ENCODE measurements at regions not wholly inside any gene's neighbourhood (a gene's known extent, or its start where the extent isn't known, plus 50 kb on each side); places are given as distances from the start of the nearest gene placed in this dataset.
"Not testable (repeated sequence)": the region's sequence is repeated elsewhere in the genome, so short reads cannot be mapped to it uniquely, and the experiment has no call there.

DNA sequence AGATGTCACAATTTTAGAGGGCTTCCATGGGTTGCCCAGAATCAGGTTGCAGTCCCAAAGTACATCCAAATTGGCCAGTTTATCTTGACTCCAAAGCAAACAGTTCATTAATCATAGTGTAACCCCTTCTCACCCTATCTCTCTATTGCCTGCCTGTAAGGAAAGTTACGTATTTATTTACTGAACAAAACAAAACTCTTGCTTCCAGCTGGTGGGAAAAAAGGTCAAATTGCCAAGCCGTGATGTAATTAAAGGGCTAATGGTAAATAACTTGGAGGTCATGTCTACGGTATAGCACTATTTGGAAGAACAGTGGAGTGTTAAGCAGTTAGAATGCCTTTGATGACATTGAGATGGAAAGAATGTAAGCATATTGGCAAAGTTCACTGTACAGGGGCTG, 214.0 kb downstream of the DLEU7 start:
- DNase-seq: no peak

DNA sequence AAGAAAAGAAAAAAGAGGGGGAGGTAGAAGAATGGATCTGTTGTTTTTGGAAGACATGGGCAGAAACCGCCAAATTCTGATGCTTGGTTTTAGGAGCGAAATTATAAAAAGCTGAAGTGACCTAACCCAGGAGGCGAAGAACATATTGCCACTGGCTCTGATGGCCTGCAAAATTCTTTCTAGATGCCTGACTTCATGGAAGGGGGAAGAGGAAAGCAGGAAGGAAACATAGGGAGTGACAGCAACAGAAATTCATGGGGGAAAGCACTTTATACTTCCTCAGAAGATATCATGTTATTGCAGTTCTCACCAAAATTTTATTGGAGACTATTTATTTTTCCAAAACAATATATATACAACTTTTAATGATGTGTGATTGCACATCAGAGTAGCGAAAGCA, 213.5 kb downstream of the DLEU7 start:
- DNase-seq: no peak

DNA sequence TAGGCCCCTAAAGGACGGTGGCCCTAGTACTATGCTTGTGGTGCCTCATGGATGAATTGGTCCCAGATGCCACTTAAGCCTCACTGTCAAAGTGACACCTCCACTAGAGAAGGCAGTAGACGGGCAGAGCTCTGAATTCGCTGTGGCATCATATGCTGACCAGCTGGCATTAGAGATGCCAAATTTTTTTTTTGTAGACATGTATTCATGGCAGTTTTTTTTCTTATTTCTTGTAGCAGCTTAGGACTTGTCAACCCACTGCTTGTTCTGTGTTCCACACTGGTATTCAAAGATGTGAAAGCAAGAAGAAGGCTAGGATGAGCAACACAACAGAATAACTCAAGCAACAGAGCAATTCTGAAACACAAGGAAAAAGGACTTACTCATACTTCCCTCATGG, 212.5 kb downstream of the DLEU7 start:
- no peak for DNase-seq

DNA sequence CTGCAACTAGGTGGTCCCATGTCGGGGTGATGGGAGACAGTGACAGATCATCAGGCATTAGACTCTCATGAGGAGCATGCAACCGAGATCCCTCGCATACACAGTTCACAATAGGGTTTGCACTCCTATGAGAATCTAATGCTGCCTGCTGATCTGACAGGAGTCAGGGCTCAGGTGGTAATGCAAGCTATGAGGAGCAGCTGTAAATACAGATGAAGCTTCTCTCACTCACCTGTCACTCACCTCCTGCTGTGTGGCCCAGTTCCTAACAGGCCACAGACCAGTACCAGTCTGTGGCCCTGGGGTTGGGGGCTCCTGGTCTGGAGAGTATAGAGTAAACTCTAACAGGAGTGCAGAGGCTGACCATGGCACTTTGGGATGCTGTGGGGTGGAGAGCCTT, 209.2 kb downstream of the DLEU7 start:
- no peak for DNase-seq

DNA sequence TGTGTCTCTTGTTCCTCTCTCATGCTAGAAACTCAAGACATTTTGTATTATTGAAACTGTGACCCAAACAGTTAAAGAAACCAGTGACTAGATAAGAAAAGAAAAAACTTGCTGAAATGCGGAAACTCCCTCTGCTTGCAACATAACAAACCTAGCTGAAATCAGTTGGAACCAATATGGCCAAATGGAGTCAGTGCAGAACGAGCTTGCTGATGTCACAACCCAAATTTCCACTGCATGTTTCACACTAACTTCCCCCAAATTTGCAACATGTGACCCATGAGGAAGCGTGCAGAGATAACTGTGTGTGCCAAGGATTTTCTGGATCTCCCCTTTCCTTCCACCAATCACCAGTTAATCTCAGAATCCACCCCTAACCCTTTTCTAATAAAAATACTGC, 208.0 kb downstream of the DLEU7 start:
- DNase-seq: peak in 10 of 56 donors; percentile 1 to 23 (median 7)

DNA sequence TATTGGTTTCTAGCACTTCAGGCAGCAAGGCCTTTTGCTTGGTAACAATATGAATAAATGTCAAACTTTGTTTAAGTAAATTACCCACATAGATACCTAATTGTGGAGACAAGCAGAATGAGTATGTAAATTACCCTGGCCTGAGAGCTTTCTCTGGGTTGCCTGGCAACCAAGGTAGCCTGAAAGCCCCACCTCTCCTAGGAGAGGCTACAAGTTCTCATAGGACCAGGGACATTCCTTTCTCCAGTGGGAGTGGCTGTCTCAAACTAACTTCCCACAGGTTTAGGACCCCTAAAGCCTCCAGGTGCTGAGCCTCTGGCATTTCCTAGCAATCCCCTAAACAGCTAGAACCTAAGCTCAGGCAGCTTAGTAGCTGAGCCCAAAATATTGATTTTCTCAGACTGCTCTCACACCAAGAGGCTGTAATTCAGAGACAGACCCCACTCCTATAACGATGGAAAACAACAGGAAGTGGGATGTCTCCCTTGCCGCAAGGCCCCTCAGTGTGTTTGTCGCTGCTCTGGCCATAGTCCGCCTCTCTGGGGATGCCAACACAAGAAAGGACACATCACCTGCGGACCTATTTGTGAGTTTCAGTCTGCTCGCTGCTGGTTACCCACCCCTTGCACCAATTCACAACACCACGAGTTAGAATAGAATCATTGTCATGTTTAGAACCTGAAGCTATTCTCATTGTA, 207.3 kb downstream of the DLEU7 start:
- DNase-seq: no peak

DNA sequence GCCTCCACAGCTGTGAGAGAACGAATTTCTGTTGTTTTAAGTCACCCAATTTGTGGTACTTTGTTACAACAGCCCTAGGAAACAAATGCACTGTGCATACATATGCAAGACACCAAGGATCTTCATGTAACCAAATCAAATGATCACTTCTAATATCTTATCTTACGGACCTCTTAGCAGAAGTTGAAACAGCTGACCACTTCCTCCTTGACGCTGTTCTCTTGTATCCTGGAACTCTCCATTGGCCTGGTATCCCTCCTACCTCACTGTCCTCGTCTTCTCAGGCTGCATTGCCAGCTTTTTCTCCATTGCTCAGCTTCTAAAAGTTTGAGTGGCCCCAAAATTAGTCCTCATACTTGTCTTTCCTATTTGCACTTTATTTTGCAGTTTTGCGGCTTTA, 200.4 kb downstream of the DLEU7 start:
- no peak for DNase-seq

DNA sequence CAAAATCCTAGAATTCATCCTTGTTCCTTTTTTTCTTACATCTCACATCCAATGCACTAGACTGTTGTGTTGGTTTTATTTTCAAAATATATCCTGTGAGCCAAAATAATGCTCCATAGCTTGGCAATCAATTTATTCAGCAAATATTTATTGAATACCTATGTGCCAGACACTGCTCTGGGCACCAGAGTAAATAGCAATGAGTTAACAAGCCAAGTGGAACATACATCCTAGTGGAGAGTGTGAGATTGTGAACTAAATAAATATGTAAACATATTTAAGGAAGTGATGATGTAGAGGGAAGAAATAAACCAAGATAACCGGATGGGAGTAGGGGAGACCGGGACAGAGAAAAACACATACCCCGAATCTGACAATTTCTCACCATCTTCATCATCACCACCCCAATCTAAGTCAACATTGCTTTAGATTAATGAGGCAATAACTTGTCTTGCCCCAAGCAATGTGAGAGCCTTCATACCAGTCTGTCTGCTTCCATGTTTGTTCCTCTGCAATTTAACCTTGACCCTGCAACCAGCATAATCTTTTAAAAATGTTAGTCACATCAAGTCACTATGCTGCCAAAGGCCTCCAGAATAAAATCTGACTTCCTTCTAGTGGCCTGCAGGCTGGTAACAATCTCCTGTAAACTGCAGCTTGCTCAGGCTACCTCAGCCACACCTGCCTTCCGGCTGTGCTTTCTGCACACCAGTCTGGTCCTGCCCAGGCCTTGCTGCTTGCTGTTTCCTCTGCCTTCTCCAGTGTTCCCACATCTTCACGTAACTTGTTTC, 199.2 kb downstream of the DLEU7 start:
- no peak for DNase-seq

DNA sequence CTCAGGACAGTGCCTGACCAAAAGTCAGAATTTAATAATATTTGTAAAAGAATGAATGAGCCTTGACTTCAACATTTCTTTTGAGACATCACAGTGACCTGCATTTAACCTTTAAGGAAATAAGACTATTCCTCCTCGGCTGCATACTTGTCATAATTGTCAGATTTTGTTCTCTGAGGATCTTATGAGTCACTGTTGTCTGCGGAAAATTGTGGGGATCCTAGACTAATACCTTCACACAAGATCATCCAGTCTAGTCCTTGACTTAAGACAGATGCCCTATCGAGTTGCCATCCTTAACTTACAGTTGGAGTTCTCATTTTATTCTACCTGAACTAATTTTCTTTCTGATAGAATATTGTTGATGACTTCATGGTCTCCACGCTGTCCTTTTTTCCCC, 198.4 kb downstream of the DLEU7 start:
- no peak for DNase-seq

DNA sequence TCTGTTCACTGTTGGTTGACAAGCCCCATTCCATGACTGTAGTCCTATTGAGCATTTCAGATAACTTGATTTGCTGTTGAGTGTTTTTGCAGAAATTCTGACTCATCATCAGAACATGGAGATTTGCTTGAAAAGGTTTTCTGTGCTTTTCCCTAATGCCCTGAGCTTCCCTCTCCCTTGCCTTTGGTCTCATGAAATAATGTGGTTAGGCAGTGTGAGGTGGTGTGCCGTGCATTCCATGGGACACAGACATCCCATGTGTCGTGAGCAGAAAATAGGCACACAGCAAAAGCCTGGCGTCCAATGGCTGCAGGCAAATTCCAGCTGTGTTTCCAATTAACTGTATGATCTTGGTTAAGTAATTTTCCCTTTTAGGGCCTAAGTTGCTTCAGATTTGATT, 197.4 kb downstream of the DLEU7 start:
- no peak for DNase-seq

DNA sequence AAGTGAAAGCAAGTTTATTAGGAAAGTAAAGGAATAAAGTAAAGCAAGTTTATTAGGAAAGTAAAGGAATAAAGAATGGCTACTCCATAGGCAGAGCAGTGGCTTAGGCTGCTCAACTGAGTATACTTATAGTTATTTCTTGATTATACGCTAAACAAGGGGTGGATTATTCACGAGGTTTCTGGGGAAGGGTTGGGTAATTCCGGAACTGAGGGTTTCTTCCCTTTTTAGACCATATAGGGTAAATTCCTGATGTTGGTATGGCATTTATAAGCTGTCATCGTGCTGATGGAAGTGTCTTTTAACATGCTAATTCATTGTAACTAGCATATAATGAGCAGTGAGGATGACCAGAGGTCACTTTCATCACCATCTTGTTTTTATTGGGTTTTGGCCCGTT, 194.3 kb downstream of the DLEU7 start:
- DNase-seq: no peak

DNA sequence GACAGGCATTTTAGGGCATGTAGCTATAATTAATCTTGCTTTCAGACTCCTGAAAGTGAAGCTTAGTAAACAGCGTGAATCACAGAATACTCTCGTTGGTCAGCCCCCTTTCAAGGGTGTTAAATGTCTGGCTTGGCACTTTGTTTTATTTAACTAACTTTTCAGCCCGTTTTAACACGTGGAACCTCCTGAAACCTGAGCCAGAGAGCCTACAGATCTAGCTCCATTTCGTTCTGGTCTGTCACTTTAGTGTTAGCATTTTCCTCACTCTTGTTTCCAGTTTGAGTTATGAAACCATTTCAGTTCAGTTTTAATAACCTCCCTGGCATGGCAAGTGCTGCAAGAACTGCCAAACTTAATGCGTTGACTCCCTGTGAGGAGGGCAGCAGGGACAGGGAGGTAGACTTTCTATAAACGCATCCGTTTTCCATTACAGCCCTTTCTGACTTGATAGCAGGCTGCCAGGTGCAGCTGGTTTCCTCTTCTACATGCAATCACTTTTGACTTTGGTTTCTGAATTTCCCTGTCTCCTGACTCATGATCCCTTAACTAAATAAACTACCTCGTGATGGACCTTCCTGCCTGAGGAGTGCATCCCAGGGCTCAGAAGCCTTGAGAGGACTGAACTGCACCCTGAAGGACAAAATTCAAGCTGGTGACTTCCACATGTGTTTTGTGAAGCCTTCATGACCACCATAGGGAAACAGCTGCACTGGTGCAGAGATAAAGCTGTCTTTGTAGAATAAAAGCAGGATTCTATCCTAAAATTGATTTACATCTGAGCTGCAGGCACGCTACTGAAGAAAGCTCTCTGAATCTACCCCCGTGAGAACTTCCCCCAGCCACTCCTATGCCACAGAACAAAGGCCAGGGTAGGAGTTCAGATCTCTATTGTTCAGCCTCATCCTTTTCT, 192.6 kb downstream of the DLEU7 start:
- DNase-seq: no peak

DNA sequence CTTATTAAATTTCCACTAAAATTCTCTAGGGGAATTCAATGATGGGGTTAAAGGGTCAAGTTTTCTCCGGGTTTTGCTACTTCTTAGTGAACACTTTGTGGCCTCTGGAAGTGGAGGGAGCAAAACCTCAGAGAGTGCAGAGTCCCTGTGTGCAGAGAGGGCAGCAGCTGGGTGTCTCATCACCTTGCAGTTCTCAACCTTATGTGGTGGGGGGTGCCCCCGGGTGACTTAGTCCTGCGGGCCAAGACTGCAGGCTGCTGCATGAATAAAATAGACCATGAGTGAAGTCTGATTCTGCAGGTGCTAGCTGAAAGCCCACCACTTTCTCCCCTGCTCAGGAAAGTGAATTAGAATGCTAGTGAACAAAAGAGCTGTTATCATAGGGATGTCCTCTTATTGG, 191.6 kb downstream of the DLEU7 start:
- no peak for DNase-seq

DNA sequence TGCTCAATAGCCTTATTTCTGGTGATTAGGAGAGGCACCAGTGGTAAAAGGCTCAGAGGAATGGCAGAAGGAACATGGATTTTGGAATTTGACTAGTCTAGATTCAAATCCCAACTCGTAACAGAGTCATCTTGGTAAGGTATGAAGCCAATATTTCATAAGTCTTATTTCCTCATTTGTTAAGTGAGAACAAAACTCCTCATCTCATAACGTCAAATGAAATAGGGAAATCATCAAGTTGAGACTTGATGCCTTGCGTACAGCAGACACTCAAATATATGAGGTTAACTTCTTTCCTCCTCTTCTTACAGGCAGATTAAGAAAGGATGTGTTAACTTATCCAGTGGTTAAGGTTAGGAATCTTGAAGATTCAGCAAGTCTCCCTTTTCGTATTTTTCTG, 189.2 kb downstream of the DLEU7 start:
- DNase-seq: no peak

DNA sequence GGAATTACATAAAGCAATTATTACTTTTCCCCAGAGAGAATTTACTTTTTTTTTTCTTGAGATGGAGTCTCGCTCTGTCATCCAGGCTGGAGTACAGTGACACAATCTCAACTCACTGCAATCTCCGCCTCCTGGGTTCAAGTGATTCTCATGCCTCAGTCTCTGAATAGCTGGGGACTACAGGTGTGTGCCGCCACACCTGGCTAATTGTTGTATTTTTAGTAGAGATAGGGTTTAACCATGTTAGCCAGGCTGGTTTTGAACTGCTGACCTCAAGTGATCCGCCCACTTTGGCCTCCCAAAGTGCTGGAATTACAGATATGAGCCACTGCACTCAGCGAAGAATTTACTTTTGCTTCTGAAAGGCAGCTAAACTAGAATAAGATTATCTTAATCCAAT, 181.6 kb downstream of the DLEU7 start:
- not testable (repeated sequence) for DNase-seq

DNA sequence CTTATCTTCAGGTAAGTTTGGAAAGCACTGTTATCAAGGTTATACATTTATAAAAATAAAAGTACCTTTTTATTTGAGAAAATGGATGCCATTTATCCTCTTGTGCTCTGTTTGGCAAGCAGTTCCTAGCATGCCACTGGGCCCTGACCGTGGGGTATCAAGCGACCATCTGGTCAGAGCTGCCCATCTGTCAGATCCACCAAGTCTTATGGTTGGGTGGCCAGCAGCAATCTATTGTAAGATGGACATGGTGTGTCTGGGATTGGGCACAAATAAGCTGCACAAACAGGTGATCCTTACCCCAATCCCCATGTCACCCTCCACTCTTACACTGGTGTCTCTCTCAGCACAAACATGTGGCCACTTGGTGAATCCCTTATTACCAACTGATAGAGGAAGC, 178.5 kb downstream of the DLEU7 start:
- DNase-seq: no peak

DNA sequence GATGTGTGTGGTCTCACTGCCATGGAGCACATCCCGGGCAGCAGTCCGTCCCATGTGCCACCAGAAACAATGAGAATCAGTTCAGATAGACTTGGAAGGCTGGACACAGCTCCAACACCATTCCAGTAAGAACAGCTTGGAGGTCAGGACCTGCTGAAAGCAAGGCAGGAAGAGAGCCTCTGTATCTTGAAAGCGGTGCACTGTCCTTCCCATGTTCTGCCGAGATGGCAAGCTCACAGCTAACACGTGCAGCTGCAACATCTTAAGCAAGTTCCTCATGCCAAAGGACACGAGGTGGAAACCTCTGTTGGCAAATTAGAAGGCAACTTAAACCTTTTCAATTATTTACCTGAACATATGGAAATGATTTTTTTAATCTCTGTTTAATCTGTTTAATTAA, 175.4 kb downstream of the DLEU7 start:
- no peak for DNase-seq

DNA sequence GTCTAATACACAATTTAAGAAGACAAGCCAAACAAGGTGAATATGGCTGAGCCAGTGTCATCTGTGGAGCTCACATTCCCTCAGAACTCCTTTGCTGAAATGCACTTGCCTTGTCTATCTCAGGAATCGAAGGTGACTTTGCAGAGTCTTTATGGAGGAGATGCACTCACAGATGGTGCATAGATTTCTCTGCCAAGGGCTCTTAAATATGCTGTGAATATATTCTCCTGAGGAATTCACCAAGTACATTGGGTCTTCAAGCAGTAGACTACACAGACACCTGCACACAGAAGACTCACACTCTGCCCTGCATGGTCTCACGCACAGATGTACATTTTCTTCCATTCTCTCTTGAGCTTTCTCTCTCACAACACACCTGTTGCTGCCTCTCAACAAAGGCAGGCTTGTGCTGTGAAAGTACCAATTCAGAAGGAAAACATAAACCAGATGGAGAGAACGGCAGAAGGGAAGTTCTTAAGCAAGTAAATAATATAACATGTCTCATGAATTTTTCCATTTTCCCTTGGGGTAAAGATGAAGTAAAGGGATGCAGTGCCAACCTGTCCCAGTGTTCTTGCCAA, 174.7 kb downstream of the DLEU7 start:
- no peak for DNase-seq

DNA sequence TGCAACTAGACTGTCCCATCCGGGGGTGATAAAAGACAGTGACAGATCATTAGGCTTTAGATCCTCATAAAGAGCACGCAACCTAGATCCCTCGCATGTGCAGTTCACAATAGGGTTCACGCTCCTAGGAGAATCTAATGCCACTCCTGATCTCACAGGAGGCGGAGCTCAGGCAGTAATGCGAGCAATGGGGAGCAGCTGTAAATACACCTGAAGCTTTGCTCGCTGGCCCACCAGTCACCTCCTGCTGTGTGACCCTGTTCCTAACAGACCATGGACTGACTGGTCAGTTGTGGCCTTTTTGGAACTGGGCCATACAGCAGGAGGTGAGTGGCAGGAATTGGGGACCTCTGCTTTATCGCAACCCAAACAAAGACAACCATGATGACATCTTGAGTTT, 173.2 kb downstream of the DLEU7 start:
- no peak for DNase-seq

DNA sequence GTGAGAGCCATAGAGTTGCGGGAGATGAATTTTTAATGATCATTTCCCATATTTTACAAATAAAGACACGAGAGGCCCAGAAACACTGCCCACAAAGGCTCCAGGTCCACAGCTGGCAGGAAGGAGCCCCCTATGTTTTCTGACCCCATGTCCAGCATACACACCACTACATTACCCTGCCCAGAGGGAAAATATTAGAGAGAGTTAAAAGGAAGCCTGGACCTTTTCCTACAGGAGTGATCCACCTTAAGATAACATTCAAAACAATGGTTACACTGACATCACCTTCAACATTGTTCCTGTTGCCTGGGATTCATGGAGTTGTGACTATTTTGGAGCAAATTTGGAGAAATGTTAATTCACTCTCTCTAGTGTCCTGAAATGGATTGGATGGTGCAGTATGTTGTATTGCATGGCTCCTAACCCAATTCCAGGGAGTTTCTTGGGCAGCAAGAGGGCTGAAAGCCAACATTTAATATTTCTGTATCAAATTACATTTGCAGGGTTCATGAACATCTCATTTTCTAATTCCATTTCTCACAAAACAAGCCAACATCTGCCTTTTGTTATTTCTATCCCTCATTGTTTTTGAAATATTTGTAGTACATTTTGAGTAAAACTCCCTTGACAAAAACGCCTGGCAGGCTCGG, 172.5 kb downstream of the DLEU7 start:
- no peak for DNase-seq

DNA sequence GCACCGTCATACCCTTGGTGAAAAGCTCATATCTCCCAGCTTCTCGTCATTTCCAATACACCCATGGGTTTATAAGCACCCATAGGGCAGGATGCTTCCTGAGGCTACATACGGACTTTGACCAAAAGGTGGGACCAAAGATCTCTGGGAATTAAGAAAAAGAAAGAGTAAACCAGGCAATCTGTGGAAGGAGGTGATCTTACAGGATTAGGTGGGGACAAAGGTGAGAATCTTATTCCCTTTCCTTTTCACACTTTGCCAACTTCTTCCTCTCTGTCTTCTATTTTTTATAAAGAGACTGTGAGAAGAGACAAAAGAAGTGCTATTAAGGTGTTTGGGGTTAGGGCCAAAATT, 172.0 kb downstream of the DLEU7 start:
- no peak for DNase-seq
